ENCODE measurements at regions not wholly inside any gene's neighbourhood (a gene's known extent, or its start where the extent isn't known, plus 50 kb on each side); places are given as distances from the start of the nearest gene placed in this dataset.

GRCh38 chr12:25906651-25907340 is 51.7 kb upstream of the RASSF8 start:
- TF ChIP-seq, protein P1, sequence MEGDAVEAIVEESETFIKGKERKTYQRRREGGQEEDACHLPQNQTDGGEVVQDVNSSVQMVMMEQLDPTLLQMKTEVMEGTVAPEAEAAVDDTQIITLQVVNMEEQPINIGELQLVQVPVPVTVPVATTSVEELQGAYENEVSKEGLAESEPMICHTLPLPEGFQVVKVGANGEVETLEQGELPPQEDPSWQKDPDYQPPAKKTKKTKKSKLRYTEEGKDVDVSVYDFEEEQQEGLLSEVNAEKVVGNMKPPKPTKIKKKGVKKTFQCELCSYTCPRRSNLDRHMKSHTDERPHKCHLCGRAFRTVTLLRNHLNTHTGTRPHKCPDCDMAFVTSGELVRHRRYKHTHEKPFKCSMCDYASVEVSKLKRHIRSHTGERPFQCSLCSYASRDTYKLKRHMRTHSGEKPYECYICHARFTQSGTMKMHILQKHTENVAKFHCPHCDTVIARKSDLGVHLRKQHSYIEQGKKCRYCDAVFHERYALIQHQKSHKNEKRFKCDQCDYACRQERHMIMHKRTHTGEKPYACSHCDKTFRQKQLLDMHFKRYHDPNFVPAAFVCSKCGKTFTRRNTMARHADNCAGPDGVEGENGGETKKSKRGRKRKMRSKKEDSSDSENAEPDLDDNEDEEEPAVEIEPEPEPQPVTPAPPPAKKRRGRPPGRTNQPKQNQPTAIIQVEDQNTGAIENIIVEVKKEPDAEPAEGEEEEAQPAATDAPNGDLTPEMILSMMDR (IDR thresholded peaks at IDR 0.05; ENCODE audit: low read depth, low read length): no peak

More at GRCh38 chr12:25906651-25907340, 51.7 kb upstream of the RASSF8 start:
- no peak overlapping the region for H3K4me3 ChIP-seq (ENCODE audit: low read depth, low read length)
